ENCODE measurements at regions not wholly inside any gene's neighbourhood (a gene's known extent, or its start where the extent isn't known, plus 50 kb on each side); places are given as distances from the start of the nearest gene placed in this dataset.

DNA sequence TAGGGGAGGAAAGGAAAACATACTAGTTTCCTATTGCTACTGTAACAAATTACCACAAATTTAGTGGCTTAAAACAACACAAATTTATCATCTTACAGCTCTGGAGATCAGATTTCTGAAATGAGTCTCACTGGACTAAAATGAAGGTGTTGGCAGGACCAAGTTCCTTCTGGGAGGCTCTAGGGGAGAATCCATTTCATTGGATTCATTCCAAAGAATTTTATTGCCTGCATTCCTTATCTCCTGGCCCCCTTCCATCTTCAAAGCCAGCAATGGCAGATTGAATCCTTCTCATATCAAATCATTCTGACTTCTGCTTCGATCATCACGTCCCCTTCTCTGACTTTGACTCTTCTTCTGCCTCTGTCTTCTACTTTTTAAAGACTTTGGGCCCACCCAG lies 250.9 kb downstream of the IRS1 start:
- no peak for TF ChIP-seq CTCF (IDR thresholded peaks at IDR 0.05; ENCODE audit: poor library complexity)
- TF ChIP-seq EZH2 (IDR thresholded peaks at IDR 0.05; ENCODE audit: borderline replicate concordance), result no peak

Data from hepatocyte (in vitro differentiated cells).